ENCODE measurements at regions not wholly inside any gene's neighbourhood (a gene's known extent, or its start where the extent isn't known, plus 50 kb on each side); places are given as distances from the start of the nearest gene placed in this dataset.
A peak's percentile ranks its signal among the peaks of the same experiment; 100 is the strongest.

DNA sequence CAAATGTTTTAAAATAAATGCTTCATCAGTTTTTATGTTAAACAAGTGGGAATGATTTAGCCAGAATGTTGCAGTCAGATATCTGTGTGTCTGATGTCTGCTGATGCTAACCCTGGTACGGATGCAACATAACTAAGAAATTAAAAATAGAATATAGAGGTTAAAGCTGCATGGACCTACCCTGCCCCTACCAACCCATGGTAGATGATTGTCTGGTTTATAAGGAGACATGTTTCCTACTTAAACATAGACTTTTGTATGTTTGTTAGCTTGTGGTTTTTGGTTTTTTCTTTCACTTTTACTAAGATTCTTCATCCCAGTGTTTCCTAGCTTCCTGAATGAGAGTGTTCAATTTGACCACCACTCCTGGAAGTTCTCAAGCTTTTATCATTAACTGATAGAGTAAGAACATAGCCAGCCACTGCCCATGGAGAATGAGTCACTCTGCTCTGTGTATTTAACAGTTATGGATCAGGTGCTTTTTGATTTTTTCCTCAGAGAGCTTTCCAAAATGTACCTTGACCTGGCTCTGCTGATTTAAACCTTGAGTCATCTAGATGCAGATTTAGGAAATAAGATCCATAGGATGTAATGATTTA is 70.7 kb upstream of the VEPH1 start:
- DNase-seq = no peak

DNA sequence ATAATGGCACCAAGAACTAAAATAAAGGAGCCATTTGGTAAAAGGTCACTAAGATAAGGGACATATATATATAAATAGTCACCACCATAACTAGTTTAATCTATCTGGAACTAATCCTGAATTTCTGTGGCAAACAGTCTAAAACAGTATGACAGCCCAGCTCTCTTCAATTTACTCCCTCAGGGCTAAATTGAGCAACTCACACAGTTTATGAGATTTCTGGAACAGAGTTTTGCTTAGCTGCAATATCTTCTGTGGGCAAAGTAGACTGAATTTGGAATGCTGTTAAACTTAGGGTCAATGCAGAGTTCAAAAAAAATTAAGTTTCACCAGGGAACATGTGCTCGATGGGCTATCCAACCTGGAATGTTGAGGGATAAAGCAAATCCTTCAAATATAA is 70.1 kb upstream of the VEPH1 start:
- DNase-seq = no peak

DNA sequence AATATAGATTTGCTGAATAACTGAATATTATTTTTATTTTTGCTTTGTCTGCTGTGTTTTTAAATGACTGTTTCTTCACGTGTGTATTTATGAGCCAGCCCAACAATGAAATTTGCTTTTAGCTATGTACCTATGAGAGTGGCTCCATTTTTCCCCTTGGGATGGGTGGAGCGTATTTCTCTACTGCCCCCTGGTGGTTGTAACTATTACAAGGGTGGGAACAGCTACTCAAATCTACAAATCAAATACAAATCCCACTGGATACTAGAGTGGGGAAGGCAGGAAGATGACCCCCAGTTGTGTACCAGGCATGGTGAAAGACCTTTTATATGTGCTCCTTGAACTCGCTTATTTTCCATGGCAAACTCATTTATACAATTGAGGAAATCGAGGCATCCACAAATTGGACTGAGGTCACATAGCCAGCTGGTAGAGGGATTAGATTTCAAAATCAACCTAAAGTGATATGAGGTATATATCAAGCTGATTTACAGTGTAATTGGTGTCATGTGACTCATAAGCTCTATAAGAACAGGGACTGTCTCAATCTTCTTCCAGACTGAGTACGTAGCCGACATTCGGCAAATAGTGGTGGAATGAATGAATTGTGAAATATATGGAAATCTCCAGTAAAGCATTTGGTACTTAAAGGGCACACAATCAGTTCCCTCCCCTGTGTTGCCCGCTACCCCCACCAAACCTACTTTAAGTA is 69.5 kb upstream of the VEPH1 start:
- peak; percentile 1 for DNase-seq

DNA sequence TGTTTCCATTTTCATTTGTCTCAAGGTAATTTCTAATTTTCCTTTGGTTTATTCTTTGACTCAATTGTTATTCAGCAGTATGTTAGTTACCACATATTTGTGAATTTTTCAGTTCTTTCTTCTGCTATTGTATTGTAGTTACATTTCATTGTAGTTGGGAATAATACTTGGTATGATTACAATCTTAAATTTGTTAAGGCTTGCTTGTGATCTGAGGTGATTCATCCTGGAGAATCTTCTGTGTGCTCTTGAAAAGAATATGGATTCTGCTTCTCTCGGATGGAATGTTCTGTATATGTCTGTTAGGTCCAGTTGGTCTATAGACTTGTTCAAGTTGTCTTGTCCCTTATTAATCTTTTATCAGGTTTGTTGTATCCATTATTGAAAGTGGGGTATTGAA is 63.4 kb upstream of the VEPH1 start:
- no peak for DNase-seq

DNA sequence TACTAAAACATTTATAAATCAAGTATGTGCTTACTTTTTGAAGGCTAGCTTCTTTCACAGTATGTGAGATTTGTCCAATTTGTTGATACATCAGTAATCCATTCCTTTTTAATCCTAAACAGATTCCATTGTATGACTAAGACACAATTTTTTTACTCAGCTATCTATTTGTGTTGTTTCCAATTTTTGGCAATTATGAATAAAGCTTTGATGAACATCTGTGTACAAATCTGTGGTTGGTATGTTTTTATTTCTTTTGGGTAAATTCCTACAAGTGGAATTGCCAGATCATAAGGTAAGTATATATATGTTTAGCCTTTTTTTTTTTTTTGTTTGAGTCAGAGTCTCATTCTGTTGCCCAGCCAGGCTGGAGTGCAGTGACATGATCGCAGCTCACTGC is 56.2 kb upstream of the VEPH1 start:
- DNase-seq = no peak

Data from central memory CD4-positive, alpha-beta T cell (primary cell).